ENCODE measurements at regions not wholly inside any gene's neighbourhood (a gene's known extent, or its start where the extent isn't known, plus 50 kb on each side); places are given as distances from the start of the nearest gene placed in this dataset.

DNA sequence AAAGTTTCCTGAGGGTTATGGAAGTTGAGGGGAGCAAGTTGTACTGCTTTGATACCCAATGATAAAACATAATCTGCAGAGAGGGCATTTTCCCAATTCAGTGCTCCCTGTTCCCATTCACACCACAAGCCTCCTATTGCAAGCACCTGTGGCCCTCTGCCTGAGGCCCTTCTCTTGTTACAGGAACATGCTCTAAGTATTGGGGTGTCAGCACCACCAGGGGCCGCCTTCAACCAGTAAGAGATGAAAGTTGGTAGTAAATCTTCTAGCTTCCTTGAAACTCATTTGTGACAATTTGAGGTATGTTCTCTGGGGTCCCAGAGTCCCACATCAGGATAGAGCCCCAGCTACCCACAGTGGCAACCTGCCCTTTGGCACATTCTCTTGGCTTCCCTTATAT, 265.4 kb upstream of the ARHGEF26 start:
- no peaks in the 10 kb centered on the region for H3K9me2 ChIP-seq (ENCODE audit: insufficient read depth, low read length)
- TF ChIP-seq EZH2phosphoT487 (IDR thresholded peaks at IDR 0.05; ENCODE audit: borderline replicate concordance, low read depth, low read length), result no peak
- TF ChIP-seq, protein P1, sequence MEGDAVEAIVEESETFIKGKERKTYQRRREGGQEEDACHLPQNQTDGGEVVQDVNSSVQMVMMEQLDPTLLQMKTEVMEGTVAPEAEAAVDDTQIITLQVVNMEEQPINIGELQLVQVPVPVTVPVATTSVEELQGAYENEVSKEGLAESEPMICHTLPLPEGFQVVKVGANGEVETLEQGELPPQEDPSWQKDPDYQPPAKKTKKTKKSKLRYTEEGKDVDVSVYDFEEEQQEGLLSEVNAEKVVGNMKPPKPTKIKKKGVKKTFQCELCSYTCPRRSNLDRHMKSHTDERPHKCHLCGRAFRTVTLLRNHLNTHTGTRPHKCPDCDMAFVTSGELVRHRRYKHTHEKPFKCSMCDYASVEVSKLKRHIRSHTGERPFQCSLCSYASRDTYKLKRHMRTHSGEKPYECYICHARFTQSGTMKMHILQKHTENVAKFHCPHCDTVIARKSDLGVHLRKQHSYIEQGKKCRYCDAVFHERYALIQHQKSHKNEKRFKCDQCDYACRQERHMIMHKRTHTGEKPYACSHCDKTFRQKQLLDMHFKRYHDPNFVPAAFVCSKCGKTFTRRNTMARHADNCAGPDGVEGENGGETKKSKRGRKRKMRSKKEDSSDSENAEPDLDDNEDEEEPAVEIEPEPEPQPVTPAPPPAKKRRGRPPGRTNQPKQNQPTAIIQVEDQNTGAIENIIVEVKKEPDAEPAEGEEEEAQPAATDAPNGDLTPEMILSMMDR (conservative IDR thresholded peaks at IDR 0.05; ENCODE audit: low read length), result no peak
- BruUV-seq (replicated peaks), result no TSS peak
- H3K9me3 ChIP-seq (ENCODE audit: low read length), result no peaks in the 10 kb centered on the region
- CTCF ChIA-PET (ENCODE audit: unreplicated experiment), result no interaction called here
- intact Hi-C loops (cut with micrococcal nuclease; ENCODE audit: unreplicated experiment), result no loop called here
- no peak overlapping the region for H3K4me2 ChIP-seq (ENCODE audit: low read length)
- no peaks in the 10 kb centered on the region for H4K20me1 ChIP-seq (ENCODE audit: insufficient read depth, low read length)
- no peak overlapping the region for H2AFZ ChIP-seq (ENCODE audit: low read length)
- DNase-seq (ENCODE audit: low spot score), result no peak
- no peak overlapping the region for H3K4me3 ChIP-seq (ENCODE audit: low read depth, low read length, poor library complexity, severe bottlenecking)
- no peaks in the 10 kb centered on the region for H3K36me3 ChIP-seq (ENCODE audit: insufficient read depth, low read length)
- POLR2A ChIA-PET, result interaction anchor here (0.6 to 1.0 kb wide), 2 partner anchors 9 to 540 kb away, joined by 3 to 6 read pairs; no protein-coding TSS in a partner anchor
- H3K27ac ChIP-seq (ENCODE audit: low read depth, low read length, poor library complexity, severe bottlenecking), result no peak overlapping the region
- no peaks in the 10 kb centered on the region for H3K4me1 ChIP-seq (ENCODE audit: insufficient read depth, low read length, poor library complexity, severe bottlenecking)
- H3K79me2 ChIP-seq (ENCODE audit: insufficient read depth, low read depth, low read length), result no peaks in the 10 kb centered on the region

DNA sequence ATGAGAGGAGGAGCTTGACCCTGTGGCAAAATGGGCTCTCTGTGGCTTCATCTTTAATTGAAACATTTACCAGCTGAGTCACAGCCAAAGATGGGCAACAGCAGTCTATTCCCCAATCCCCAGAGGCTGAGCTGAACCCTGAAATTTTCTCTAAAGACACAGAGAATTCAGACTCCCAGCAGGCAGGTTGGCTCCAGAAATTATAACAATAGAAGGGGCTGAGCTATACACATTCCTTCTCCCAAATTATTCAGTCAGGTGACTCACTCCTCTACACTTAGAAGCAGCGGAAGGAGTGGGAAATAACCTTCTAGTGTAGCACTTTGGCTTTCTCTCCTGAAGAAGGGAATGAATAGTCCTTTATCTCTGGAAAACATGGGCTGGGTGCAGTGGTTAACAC, 264.3 kb upstream of the ARHGEF26 start:
- intact Hi-C loops (cut with micrococcal nuclease; ENCODE audit: unreplicated experiment), result no loop called here
- ChIA-PET CTCF (ENCODE audit: unreplicated experiment) (no interaction called here), POLR2A (no interaction called here)
- no peaks in the 10 kb centered on the region for H3K9me3 ChIP-seq (ENCODE audit: low read length)
- BruUV-seq (replicated peaks), result no TSS peak
- H3K36me3 ChIP-seq (ENCODE audit: insufficient read depth, low read length), result no peaks in the 10 kb centered on the region
- no peak overlapping the region for H2AFZ ChIP-seq (ENCODE audit: low read length)
- no peak overlapping the region for H3K4me2 ChIP-seq (ENCODE audit: low read length)
- H3K4me3 ChIP-seq (ENCODE audit: low read depth, low read length, poor library complexity, severe bottlenecking), result no peak overlapping the region
- no peaks in the 10 kb centered on the region; the same call in 1 of the 2 replicates for H3K9me2 ChIP-seq (ENCODE audit: insufficient read depth, low read length)
- no peak overlapping the region for H3K27ac ChIP-seq (ENCODE audit: low read depth, low read length, poor library complexity, severe bottlenecking)
- DNase-seq (ENCODE audit: low spot score), result no peak
- no peaks in the 10 kb centered on the region for H3K4me1 ChIP-seq (ENCODE audit: insufficient read depth, low read length, poor library complexity, severe bottlenecking)
- H4K20me1 ChIP-seq (ENCODE audit: insufficient read depth, low read length), result no peaks in the 10 kb centered on the region
- TF ChIP-seq, protein P1 (conservative IDR thresholded peaks at IDR 0.05; ENCODE audit: low read length), result no peak
- TF ChIP-seq EZH2phosphoT487 (IDR thresholded peaks at IDR 0.05; ENCODE audit: borderline replicate concordance, low read depth, low read length), result no peak
- H3K79me2 ChIP-seq (ENCODE audit: insufficient read depth, low read depth, low read length), result no peaks in the 10 kb centered on the region

DNA sequence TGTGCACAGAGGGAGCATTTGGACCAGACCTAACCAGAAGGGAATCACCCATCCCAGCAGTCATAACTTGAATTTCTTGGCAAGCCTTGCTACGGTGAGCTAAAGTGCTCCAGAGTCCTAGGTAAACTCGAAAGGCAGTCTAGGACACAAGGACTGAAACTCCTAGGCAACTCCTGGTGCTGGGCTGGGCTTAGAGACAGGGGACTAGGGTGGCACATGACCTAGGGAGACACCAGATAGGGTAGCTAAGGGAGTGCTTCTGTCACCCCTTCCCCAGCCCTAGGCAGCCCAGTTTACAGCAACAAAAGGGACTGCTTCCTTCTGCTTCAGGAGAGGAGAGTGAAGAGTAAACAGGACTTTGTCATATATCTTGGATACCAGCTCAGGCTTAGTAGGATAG, 256.4 kb upstream of the ARHGEF26 start:
- intact Hi-C loops (cut with micrococcal nuclease; ENCODE audit: unreplicated experiment), result no loop called here
- H4K20me1 ChIP-seq (ENCODE audit: insufficient read depth, low read length), result no peaks in the 10 kb centered on the region
- no peak overlapping the region for H3K4me2 ChIP-seq (ENCODE audit: low read length)
- H3K27ac ChIP-seq (ENCODE audit: low read depth, low read length, poor library complexity, severe bottlenecking), result no peak overlapping the region
- no peak for DNase-seq (ENCODE audit: low spot score)
- TF ChIP-seq EZH2phosphoT487 (IDR thresholded peaks at IDR 0.05; ENCODE audit: borderline replicate concordance, low read depth, low read length), result no peak
- no peaks in the 10 kb centered on the region; the same call in 1 of the 2 replicates for H3K9me2 ChIP-seq (ENCODE audit: insufficient read depth, low read length)
- H3K4me1 ChIP-seq (ENCODE audit: insufficient read depth, low read length, poor library complexity, severe bottlenecking), result no peaks in the 10 kb centered on the region
- no peaks in the 10 kb centered on the region for H3K9me3 ChIP-seq (ENCODE audit: low read length)
- H3K36me3 ChIP-seq (ENCODE audit: insufficient read depth, low read length), result no peaks in the 10 kb centered on the region
- H2AFZ ChIP-seq (ENCODE audit: low read length), result no peak overlapping the region
- H3K79me2 ChIP-seq (ENCODE audit: insufficient read depth, low read depth, low read length), result no peaks in the 10 kb centered on the region
- POLR2A ChIA-PET, result interaction anchor here (0.8 kb wide), 1 partner anchor 449 kb away, joined by 3 read pairs; no protein-coding TSS in a partner anchor
- CTCF ChIA-PET (ENCODE audit: unreplicated experiment), result no interaction called here
- BruUV-seq (replicated peaks), result no TSS peak
- H3K4me3 ChIP-seq (ENCODE audit: low read depth, low read length, poor library complexity, severe bottlenecking), result no peak overlapping the region
